ENCODE measurements at regions not wholly inside any gene's neighbourhood (a gene's known extent, or its start where the extent isn't known, plus 50 kb on each side); places are given as distances from the start of the nearest gene placed in this dataset.
"Not testable (repeated sequence)": the region's sequence is repeated elsewhere in the genome, so short reads cannot be mapped to it uniquely, and the experiment has no call there.

- H3K4me3 ChIP-seq (ENCODE audit: low read depth, low read length): no peak overlapping the region
Observed at GRCh38 chrY:12212394-12212793, 488.6 kb upstream of the USP9Y start.

GRCh38 chrY:12215564-12216022 lies 485.4 kb upstream of the USP9Y start:
- H3K4me3 ChIP-seq (ENCODE audit: low read depth, low read length): no peak overlapping the region

DNA sequence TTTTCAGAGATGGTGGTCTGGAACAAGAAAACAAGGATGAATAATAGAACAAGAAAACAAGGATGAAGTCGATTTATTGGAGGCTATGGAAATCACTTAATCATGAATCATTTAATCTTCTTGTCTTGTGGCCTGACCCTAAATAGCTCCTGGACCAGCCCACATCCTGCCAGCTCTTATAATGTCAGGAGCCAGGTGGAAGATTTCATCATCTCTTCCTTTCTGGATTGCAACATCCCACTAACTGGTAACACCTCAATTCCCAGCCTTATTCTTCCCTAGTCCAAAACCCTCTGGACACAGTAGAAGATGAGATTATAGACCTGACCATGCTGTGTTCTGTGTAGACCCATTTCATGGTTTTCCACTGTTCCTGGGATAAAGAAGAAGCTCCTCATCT lies 470.1 kb upstream of the USP9Y start:
- no peak overlapping the region for H3K4me3 ChIP-seq (ENCODE audit: low read depth, low read length)

DNA sequence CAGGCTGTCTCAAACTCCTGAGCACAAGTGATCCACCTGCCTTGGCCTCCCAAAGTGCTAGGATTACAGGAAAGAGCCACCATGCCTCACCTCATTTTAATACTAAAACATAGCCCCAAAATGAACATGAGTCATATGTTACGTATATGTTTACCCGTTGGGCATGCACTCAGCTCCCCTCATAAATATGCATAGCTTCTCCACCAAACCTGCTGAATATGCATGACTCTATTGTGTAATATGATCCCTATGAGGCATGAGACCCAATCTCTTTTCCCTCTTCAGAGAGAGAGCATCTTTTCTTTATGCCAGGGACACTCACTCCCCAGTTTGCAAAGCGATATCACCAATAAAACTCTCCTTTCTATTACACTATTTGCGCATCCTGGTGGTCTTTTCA lies 464.6 kb upstream of the USP9Y start:
- no peak overlapping the region for H3K4me3 ChIP-seq (ENCODE audit: low read depth, low read length)

DNA sequence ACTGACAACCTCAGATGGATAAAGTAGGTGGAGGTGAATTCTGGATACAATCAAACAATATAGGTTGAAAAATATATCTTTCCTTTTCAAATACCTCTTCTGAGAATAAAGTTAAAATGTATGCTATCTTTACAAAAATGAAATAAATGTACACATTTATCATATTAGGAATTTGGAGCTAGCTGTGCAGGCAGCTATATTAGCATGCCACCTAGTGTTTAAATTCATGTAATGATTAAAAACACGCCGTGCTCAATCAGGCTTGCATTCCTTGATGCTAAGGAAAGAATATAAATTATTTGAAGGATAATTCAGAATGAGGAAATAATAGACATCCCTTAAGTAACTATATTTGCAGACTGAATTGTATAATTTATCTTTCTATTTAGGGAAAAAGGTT lies 460.7 kb upstream of the USP9Y start:
- H3K4me3 ChIP-seq (ENCODE audit: low read depth, low read length): not testable (repeated sequence)

DNA sequence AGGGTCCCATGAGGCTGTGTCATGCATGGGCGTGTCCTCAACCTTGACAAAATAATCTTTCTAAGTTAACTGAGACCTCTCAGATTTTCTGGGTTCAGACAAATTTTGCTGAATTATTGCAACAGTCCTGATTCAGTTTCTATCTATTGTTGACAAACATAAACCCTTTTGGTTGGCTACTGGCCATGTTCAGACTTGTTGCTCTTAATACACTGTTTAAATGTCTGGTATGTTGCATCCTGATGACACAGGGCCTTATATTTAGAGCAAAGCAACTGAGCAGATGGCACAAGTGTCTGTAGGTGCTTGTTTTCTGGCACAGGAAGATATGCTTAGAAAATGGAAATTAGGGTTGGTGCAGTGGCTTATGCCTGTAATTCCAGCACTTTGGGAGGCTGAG lies 456.9 kb upstream of the USP9Y start:
- no peak overlapping the region for H3K4me3 ChIP-seq (ENCODE audit: low read depth, low read length)

DNA sequence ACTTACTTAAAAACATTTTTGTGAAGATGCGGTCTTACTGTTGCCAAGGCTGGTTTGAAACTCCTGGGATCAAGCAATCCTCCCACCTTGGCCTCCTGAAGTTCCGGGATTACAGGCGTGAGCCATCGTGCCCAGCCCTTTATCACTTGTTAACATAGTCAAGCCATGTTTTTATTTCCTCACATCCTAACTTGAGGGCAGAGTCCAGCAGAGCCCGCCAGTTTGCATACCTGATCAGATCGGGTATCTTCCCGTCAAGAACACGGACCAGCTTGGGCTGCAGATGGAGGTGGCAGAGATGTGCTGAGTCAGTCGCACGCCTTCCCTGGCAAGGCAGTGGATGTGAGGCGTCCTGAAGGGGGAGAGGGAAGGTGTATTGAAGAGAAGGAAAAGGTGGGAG lies 447.3 kb upstream of the USP9Y start:
- no peak overlapping the region for H3K4me3 ChIP-seq (ENCODE audit: low read depth, low read length)

GRCh38 chrY:12271162-12271561 lies 429.9 kb upstream of the USP9Y start:
- H3K4me3 ChIP-seq (ENCODE audit: low read depth, low read length): no peak overlapping the region

GRCh38 chrY:12285608-12286007 lies 415.4 kb upstream of the USP9Y start:
- no peak overlapping the region for H3K4me3 ChIP-seq (ENCODE audit: low read depth, low read length)

DNA sequence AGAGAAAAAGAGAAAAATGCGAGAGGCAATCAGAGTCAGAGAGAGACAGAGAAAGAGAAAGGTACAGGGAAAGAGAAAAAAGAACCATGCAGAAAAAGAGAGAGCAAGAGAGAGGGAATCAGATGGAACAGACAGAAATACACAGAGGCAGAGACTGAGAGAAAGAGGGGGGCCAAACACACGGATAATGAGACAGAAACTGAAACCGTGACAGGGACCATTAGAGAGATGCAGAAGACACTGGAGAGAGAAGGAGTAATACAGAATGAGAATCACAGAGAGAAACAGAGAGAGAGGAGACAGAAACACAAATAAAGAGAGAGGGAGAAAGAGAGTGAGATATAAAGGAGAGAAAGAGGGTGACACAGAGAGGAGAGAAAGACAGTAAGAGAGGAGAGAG lies 412.1 kb upstream of the USP9Y start:
- H3K4me3 ChIP-seq (ENCODE audit: low read depth, low read length): no peak overlapping the region

DNA sequence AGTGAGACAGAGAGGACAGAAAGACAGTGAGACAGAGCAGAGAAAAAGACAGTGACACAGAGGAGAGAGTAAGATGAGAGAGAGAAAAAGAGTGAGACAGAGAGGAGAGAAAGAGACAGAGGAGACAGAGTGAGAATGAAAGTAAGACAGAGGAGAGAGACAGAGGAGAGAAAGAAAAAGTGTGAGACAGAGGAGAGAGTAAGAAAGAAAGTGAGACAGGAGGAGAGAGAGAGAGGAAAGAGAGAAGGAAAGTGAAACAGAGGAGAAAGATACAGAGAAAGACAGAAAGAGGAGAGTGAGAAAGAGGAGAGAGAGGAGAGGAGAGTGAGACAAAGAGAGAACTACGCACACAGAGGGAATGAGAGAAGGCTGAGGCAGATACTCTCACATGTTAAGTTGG lies 411.6 kb upstream of the USP9Y start:
- no peak overlapping the region for H3K4me3 ChIP-seq (ENCODE audit: low read depth, low read length)

DNA sequence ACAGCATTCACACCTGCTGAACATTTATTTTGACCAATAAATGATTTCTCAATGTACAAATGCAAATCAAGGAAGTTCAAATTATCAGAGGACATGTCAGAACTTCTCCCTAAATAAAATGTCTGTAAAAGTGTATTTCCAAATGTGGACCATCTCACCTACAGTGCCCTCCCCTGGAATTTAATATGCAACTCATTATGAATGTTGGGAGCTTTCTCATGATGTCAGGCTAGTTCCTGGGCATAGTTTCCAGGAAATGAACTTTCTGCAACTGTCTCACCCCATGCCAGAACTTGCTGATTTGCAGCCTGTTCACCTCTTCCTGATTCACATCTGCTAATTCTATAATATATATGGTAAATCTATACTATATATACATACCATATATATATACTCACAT lies 408.5 kb upstream of the USP9Y start:
- H3K4me3 ChIP-seq (ENCODE audit: low read depth, low read length): no peak overlapping the region

- H3K4me3 ChIP-seq (ENCODE audit: low read depth, low read length): no peak overlapping the region
Observed at GRCh38 chrY:12296460-12296859, 404.6 kb upstream of the USP9Y start.

DNA sequence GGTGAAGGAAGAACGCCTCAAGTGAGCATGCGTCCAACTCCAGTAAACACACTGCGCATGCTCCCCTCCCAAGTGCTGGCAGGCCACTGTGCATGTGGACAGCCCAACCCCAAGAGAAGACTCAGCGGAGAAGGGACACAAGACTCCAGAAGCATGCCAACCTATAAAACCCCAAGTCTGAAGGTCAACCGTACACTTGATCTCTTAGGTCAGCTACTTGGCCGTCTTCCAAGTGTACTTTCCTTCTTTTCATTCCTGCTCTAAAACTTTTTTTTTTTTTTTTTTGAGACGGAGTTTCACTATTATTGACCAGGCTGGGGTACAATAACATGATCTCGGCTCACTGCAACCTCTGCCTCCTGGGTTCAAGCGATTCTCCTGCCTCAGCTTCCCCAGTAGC lies 401.2 kb upstream of the USP9Y start:
- not testable (repeated sequence) for H3K4me3 ChIP-seq (ENCODE audit: low read depth, low read length)

DNA sequence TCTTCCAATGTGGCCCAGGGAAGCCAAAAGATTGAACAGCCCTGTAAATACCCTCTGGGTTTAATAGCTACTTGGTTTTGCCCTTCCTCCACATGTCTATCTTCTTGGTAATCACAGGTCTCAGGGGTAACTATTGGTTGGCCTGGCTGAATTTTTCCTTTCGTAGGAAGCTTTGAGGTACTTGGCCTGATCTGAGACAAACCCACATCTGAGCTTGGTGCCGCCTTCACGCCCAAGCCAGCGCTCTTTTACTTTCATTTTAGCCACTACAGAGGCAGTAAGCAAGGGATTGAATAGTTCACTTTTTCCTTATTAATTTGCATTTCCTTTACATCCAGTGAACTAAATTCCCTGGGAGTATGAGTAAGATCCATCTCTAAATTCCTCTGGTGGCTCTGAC lies 397.6 kb upstream of the USP9Y start:
- H3K4me3 ChIP-seq (ENCODE audit: low read depth, low read length): no peak overlapping the region

GRCh38 chrY:12305456-12305855 lies 395.6 kb upstream of the USP9Y start:
- no peak overlapping the region for H3K4me3 ChIP-seq (ENCODE audit: low read depth, low read length)

DNA sequence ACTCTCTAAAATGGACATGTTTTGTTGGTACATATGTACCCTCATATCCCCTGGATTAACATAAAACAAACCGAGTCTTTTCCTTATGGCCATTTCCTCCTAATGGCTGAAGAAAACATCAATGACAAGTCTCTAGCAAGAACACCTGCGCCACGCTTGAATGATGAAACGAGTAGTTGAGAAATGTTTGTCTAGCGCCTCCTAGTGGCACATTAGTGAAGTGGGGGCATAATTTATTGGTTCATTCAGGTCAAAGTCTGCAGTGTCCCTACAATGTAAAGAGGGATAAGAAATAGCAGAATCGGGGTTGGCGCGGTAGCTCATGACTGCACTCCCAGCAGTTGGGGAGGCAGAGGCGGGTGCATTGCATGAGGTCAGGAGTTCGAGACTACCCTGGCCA lies 391.8 kb upstream of the USP9Y start:
- no peak overlapping the region for H3K4me3 ChIP-seq (ENCODE audit: low read depth, low read length)

GRCh38 chrY:12310832-12311231 lies 390.2 kb upstream of the USP9Y start:
- H3K4me3 ChIP-seq (ENCODE audit: low read depth, low read length): no peak overlapping the region

GRCh38 chrY:12327751-12328150 lies 373.3 kb upstream of the USP9Y start:
- H3K4me3 ChIP-seq (ENCODE audit: low read depth, low read length): no peak overlapping the region

GRCh38 chrY:12331917-12332316 lies 369.1 kb upstream of the USP9Y start:
- H3K4me3 ChIP-seq (ENCODE audit: low read depth, low read length): not testable (repeated sequence)

DNA sequence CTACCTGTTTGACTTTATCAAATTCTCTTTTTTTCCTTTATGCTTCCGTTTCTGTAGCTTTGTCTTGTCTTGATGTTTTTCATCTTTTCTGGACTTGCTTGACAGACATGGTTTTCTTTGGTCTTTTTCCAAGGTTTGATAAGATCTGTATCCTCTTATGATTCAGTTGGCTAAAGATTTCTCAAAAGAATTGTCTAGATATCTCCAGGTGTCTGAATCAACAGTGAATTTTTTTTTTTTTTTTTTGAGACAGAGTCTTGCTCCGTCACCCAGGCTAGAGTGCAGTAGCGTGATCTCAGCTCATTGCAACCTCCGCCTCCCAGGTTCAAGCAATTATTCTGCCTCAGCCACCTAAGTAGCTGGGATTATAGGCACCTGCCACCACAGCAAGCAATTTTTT lies 357.8 kb upstream of the USP9Y start:
- no peak overlapping the region for H3K4me3 ChIP-seq (ENCODE audit: low read depth, low read length)

- no peak overlapping the region for H3K4me3 ChIP-seq (ENCODE audit: low read depth, low read length)
Observed at GRCh38 chrY:12348181-12348580, 352.9 kb upstream of the USP9Y start.

DNA sequence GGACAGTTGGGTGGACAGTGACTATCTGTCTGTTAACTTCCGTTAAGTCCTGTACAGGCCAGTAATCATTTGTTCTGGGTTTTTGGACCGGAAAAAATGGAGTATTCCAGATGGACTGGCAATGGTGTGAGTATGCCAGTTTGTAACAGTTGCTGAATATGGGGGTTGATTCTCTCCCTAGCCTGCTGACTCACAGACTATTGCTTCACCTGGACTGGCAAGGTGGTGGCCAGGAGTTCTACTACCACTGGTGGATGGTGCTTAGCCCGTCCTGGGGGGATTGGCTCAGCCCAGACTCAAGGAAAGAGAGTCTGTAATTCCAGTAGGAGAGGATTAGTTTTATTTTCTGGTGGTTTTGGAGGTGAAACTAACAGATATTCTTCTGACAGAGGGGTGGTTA lies 343.8 kb upstream of the USP9Y start:
- no peak overlapping the region for H3K4me3 ChIP-seq (ENCODE audit: low read depth, low read length)

GRCh38 chrY:12357655-12358054 lies 343.4 kb upstream of the USP9Y start:
- no peak overlapping the region for H3K4me3 ChIP-seq (ENCODE audit: low read depth, low read length)

Measured in iPS-11a (cell line).